IMR-90 (cell line): ENCODE measurements at regions not wholly inside any gene's neighbourhood (a gene's known extent, or its start where the extent isn't known, plus 50 kb on each side); places are given as distances from the start of the nearest gene placed in this dataset.

Experiments used
- ATAC-seq: fragments of 200-7000 bp; cut with Tn5 transposase; 2 replicates; pipeline ENCODE4 v1.9.1; 2020; ENCODE audit warnings: low read depth, mild to moderate bottlenecking, moderate library complexity
- BruUV-seq: library from RNA; stranded (reverse); fragments of 400-500 nt; replicated peaks from 2 replicates; lab custom pipeline; 2021; lab: Mats Ljungman, UMichigan
- CTCF ChIA-PET: fragments of 300-600 bp; formaldehyde crosslinking; extraction: SDS; loops from one replicate; lab custom pipeline; 2021; ENCODE audit warnings: antibody characterized with exemption; lab: Yijun Ruan, JAX
- POLR2A ChIA-PET: fragments of 300-600 bp; sonication (Branson Sonifier 250); formaldehyde crosslinking; loops from one replicate; lab custom pipeline; 2022; ENCODE audit warnings: antibody characterized with exemption; ENCODE audit not compliant: unreplicated experiment; lab: Charles Lee
- DNase-seq: peaks from one replicate; pipeline ENCODE4 v3.0.0; 2013
- H2AFZ ChIP-seq: replicated peaks from 2 replicates; pipeline ENCODE3; 2013; ENCODE audit warnings: low read length, mild to moderate bottlenecking; ENCODE audit not compliant: poor library complexity
- H2AK5ac ChIP-seq: 2 replicates; pipeline ENCODE4 v1.6.1; 2013; ENCODE audit warnings: low read depth, low read length, inconsistent platforms
- H2AK9ac ChIP-seq: replicated peaks from 2 replicates; pipeline ENCODE3; 2013; ENCODE audit warnings: mild to moderate bottlenecking, low read depth, low read length, moderate library complexity; ENCODE audit not compliant: poor library complexity
- H2BK120ac ChIP-seq: 2 replicates; pipeline ENCODE4 v1.6.1; 2013; ENCODE audit warnings: low read depth, low read length, inconsistent platforms
- H2BK15ac ChIP-seq: 3 replicates; pipeline ENCODE4 v1.6.1; 2013; ENCODE audit warnings: low read depth, low read length, inconsistent platforms
- H2BK20ac ChIP-seq: 2 replicates; pipeline ENCODE4 v1.6.1; 2013; ENCODE audit warnings: low read depth, mild to moderate bottlenecking, inconsistent platforms, low read length, moderate library complexity
- H2BK5ac ChIP-seq: 2 replicates; pipeline ENCODE4 v1.6.1; 2013; ENCODE audit warnings: mild to moderate bottlenecking, low read depth, low read length, inconsistent platforms; ENCODE audit not compliant: poor library complexity, severe bottlenecking
- H3K14ac ChIP-seq: replicated peaks from 2 replicates; pipeline ENCODE4 v1.6.1; 2013; ENCODE audit warnings: low read depth, low read length, inconsistent platforms
- H3K18ac ChIP-seq: 2 replicates; pipeline ENCODE4 v1.6.1; 2013; ENCODE audit warnings: low read depth, low read length, control low read depth
- H3K23ac ChIP-seq: 2 replicates; pipeline ENCODE4 v1.6.1; 2013; ENCODE audit warnings: low read depth, low read length, inconsistent platforms
- H3K27ac ChIP-seq: 2 replicates; pipeline ENCODE4 v1.5.1; 2013; ENCODE audit warnings: mild to moderate bottlenecking, control low read depth, low read length; ENCODE audit not compliant: insufficient read depth
- H3K27me3 ChIP-seq: 2 replicates; pipeline ENCODE4 v1.6.1; 2013; ENCODE audit warnings: low read length; ENCODE audit not compliant: control insufficient read depth, insufficient read depth
- H3K36me3 ChIP-seq: 2 replicates; pipeline ENCODE4 v1.6.1; 2013; ENCODE audit warnings: low read length, mixed read lengths; ENCODE audit not compliant: control insufficient read depth, insufficient read depth
- H3K4ac ChIP-seq: 2 replicates; pipeline ENCODE4 v1.6.1; 2013; ENCODE audit warnings: low read depth, low read length, inconsistent platforms
- H3K4me1 ChIP-seq: 2 replicates; pipeline ENCODE4 v1.6.1; 2013; ENCODE audit warnings: low read length, mixed read lengths; ENCODE audit not compliant: control insufficient read depth, insufficient read depth
- H3K4me2 ChIP-seq: 2 replicates; pipeline ENCODE4 v1.6.1; 2013; ENCODE audit warnings: low read depth, mild to moderate bottlenecking, control low read depth, low read length, moderate library complexity
- H3K4me3 ChIP-seq: 2 replicates; pipeline ENCODE4 v1.5.1; 2013; ENCODE audit warnings: low read depth, mild to moderate bottlenecking, control low read depth, low read length, moderate library complexity; ENCODE audit not compliant: insufficient read depth
- H3K56ac ChIP-seq: 2 replicates; pipeline ENCODE4 v1.6.1; 2013; ENCODE audit warnings: low read length, inconsistent platforms; ENCODE audit not compliant: insufficient read depth; ENCODE audit errors: extremely low read depth
- H3K79me1 ChIP-seq, 2 experiments: 2 replicates each; pipeline ENCODE4 v1.6.1; 2013; ENCODE audit warnings: low read length in 2 of 2, inconsistent platforms in 1 of 2, low read depth in 1 of 2
- H3K9ac ChIP-seq: 2 replicates; pipeline ENCODE4 v1.6.1; 2013; ENCODE audit warnings: low read depth, low read length, control low read depth
- H3K9me1 ChIP-seq: 2 replicates; pipeline ENCODE4 v1.6.1; 2013; ENCODE audit warnings: low read length, inconsistent platforms; ENCODE audit not compliant: insufficient read depth
- H3K9me3 ChIP-seq: 2 replicates; pipeline ENCODE4 v1.6.1; 2013; ENCODE audit warnings: low read length; ENCODE audit not compliant: control insufficient read depth, insufficient read depth
- H4K20me1 ChIP-seq: 2 replicates; pipeline ENCODE4 v1.6.1; 2013; ENCODE audit warnings: low read length, inconsistent platforms; ENCODE audit not compliant: insufficient read depth
- H4K5ac ChIP-seq: 2 replicates; pipeline ENCODE4 v1.6.1; 2013; ENCODE audit warnings: mild to moderate bottlenecking, low read depth, low read length, control low read depth
- H4K8ac ChIP-seq, 2 experiments: 2 replicates each; pipeline ENCODE4 v1.6.1; 2013; ENCODE audit warnings: low read depth in 2 of 2, low read length in 2 of 2, control low read depth in 1 of 2, inconsistent platforms in 1 of 2
- H4K91ac ChIP-seq: 2 replicates; pipeline ENCODE4 v1.6.1; 2013; ENCODE audit warnings: low read depth, low read length, inconsistent platforms; ENCODE audit not compliant: insufficient read depth
- BHLHE40 ChIP-seq: fragments of 150-350 bp; IDR thresholded peaks from 2 replicates; pipeline ENCODE4 v1.6.1; 2016; ENCODE audit warnings: mild to moderate bottlenecking, low read depth, low read length
- CEBPB ChIP-seq: IDR thresholded peaks from 2 replicates; pipeline ENCODE4 v1.6.1; 2012; ENCODE audit warnings: low read depth, low read length, improper control_type of control experiment
- CHD1 ChIP-seq: IDR thresholded peaks from 2 replicates; pipeline ENCODE4 v1.6.1; 2012; ENCODE audit warnings: low read depth, low read length, improper control_type of control experiment
- CTCF ChIP-seq: conservative IDR thresholded peaks from 2 replicates; pipeline ENCODE4 v1.5.1; 2012; ENCODE audit warnings: mild to moderate bottlenecking, low read depth, low read length, improper control_type of control experiment
- ELK1 ChIP-seq: fragments of 150-350 bp; IDR thresholded peaks from 2 replicates; pipeline ENCODE4 v1.6.1; 2016; ENCODE audit warnings: low read depth, mild to moderate bottlenecking, low read length, moderate library complexity, borderline replicate concordance
- FOS ChIP-seq: fragments of 150-350 bp; IDR thresholded peaks from 2 replicates; pipeline ENCODE4 v1.6.1; 2016; ENCODE audit warnings: low read depth, low read length
- MAFK ChIP-seq: IDR thresholded peaks from 2 replicates; pipeline ENCODE4 v1.6.1; 2012; ENCODE audit warnings: low read depth, low read length, improper control_type of control experiment
- MAZ ChIP-seq: IDR thresholded peaks from 2 replicates; pipeline ENCODE4 v1.6.1; 2012; ENCODE audit warnings: low read depth, mild to moderate bottlenecking, low read length, improper control_type of control experiment, moderate library complexity, borderline replicate concordance
- MXI1 ChIP-seq: IDR thresholded peaks from 2 replicates; pipeline ENCODE4 v1.6.1; 2012; ENCODE audit warnings: low read depth, mild to moderate bottlenecking, low read length, moderate library complexity, borderline replicate concordance
- NFE2L2 ChIP-seq: fragments of 150-350 bp; IDR thresholded peaks from 2 replicates; pipeline ENCODE4 v1.6.1; 2016; ENCODE audit warnings: low read depth, mild to moderate bottlenecking, low read length
- POLR2A ChIP-seq: IDR thresholded peaks from 2 replicates; pipeline ENCODE4 v1.6.1; 2012; ENCODE audit warnings: mild to moderate bottlenecking, low read depth, low read length
- RAD21 ChIP-seq: IDR thresholded peaks from 2 replicates; pipeline ENCODE4 v1.6.1; 2012; ENCODE audit warnings: low read length, improper control_type of control experiment
- RCOR1 ChIP-seq: IDR thresholded peaks from 2 replicates; pipeline ENCODE4 v1.6.1; 2012; ENCODE audit warnings: mild to moderate bottlenecking, low read length, improper control_type of control experiment; ENCODE audit not compliant: insufficient replicate concordance
- RFX5 ChIP-seq: IDR thresholded peaks from 2 replicates; pipeline ENCODE4 v1.8.0; 2012; ENCODE audit warnings: low read depth, mild to moderate bottlenecking, low read length, moderate library complexity
- SMC3 ChIP-seq: fragments of 150-350 bp; IDR thresholded peaks from 2 replicates; pipeline ENCODE4 v1.6.1; 2016; ENCODE audit warnings: low read depth, mild to moderate bottlenecking, antibody characterized with exemption, low read length, moderate library complexity
- USF2 ChIP-seq: fragments of 150-350 bp; IDR thresholded peaks from 2 replicates; pipeline ENCODE4 v1.6.1; 2017; ENCODE audit warnings: mild to moderate bottlenecking, antibody characterized with exemption, low read length, low read depth
- WGBS, 2 experiments: methylation state at CpG; one replicate each; pipeline versions ENCODE4 v1.1.5 to v1.1.7; 2013; ENCODE audit warnings: missing lambda C conversion rate in 2 of 2; ENCODE audit not compliant: insufficient read length in 1 of 2; ENCODE audit errors: extremely low coverage in 2 of 2; 5-methylcytosine and 5-hydroxymethylcytosine counted together
- dilution Hi-C: fragments of 300-500 bp; cut with HindIII; formaldehyde crosslinking; loops from one replicate; pipeline ENCODE4 v1.14.3; 2018; ENCODE audit warnings: low sequenced_read_pairs; ENCODE audit not compliant: unreplicated experiment
- in situ Hi-C: fragments of 300-500 bp; cut with MboI; formaldehyde crosslinking; loops from 3 replicates; pipeline ENCODE4 v1.14.3; 2019; ENCODE audit warnings: low sequenced_read_pairs, inconsistent platforms, mixed read lengths
- intact Hi-C: fragments of 100-400 bp; cut with micrococcal nuclease; formaldehyde crosslinking; loops from 2 replicates; pipeline ENCODE4 v1.10.0; 2022

DNA sequence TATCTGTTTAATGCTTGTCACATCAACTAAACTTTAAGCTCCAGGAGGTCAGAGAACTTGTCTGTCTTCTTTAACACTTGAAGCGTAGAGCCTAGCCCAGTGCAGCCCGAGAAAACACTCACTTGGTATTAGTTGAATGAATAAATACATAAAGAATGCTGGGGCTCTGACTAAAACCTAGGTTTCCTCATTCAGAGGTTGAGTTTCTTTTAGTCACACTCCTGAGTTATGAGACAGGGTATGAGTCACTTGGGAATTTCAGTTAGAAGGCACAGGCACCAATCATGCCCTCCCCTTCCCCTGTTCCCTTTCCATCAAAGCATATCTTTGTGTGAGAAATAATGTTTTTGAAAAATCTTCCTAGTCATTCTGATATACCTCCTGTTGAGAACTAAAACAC, 589.8 kb upstream of the DPPA4 start:
- peak overlapping the region; percentile 96 for H2BK5ac ChIP-seq
- TF ChIP-seq CEBPB (peak; percentile 89), FOS (peak; percentile 99), MAZ (no peak), MXI1 (no peak), CHD1 (no peak), NFE2L2 (no peak), POLR2A (no peak), BHLHE40 (peak; percentile 73), RAD21 (no peak), RCOR1 (peak; percentile 41), ELK1 (no peak), USF2 (no peak), SMC3 (no peak), MAFK (no peak), CTCF (no peak), RFX5 (no peak)
- peak overlapping the region; percentile 31 for H3K4me2 ChIP-seq
- no peaks in the 10 kb centered on the region for H3K9me1 ChIP-seq
- H3K23ac ChIP-seq, result peak overlapping the region; percentile 78; the same call in 1 of the 2 replicates
- H3K18ac ChIP-seq, result peak overlapping the region; percentile 95; the same call in 1 of the 2 replicates
- H3K27ac ChIP-seq, result 0 out of 2 replicates have a peak overlapping the region, but pooled peaks have one; percentile 13
- peak overlapping the region; percentile 34 to 81; a peak in 3 of 4 replicates for H4K8ac ChIP-seq
- H2AK5ac ChIP-seq, result no peak overlapping the region
- ATAC-seq (peak; percentile 97), DNase-seq (peak; percentile 98)
- H3K4me3 ChIP-seq, result no peak overlapping the region
- H3K4ac ChIP-seq, result peak overlapping the region; percentile 80; the same call in 1 of the 2 replicates
- H2BK20ac ChIP-seq, result peak overlapping the region; percentile 96; the same call in 1 of the 2 replicates
- dilution Hi-C loops, result no loop called here
- in situ Hi-C loops, result no loop called here
- H2BK120ac ChIP-seq, result peak overlapping the region; percentile 99
- BruUV-seq, result no TSS peak
- H3K56ac ChIP-seq, result peak overlapping the region; percentile 35; the same call in 1 of the 2 replicates
- H2AK9ac ChIP-seq, result no peak overlapping the region
- no peaks in the 10 kb centered on the region for H3K36me3 ChIP-seq
- ChIA-PET CTCF (no interaction called here), POLR2A (no interaction called here)
- H3K27me3 ChIP-seq, result no peaks in the 10 kb centered on the region
- H3K79me1 ChIP-seq, result no peaks in the 10 kb centered on the region
- no peaks in the 10 kb centered on the region for H3K9me3 ChIP-seq
- no peak overlapping the region for H2AFZ ChIP-seq
- peaks cover 7% of the 10 kb centered on the region for H3K4me1 ChIP-seq
- H3K9ac ChIP-seq, result no peak overlapping the region
- peak overlapping the region; percentile 75; the same call in 1 of the 2 replicates for H4K91ac ChIP-seq
- H4K20me1 ChIP-seq, result no peaks in the 10 kb centered on the region
- peak overlapping the region; percentile 68; the same call in 1 of the 3 replicates for H2BK15ac ChIP-seq
- intact Hi-C loops, result loop anchor here (5.0 kb wide), 1 partner anchor 1145 kb away; the partner anchor contains the start of gene NECTIN3
- no peak overlapping the region for H4K5ac ChIP-seq
- no CpG with 5 or more reads among the region's 2 CpGs for WGBS, 2 experiments
- H3K14ac ChIP-seq, result peak overlapping the region; percentile 60; the same call in 1 of the 2 replicates
